WTC11 (cell line): ENCODE measurements at regions not wholly inside any gene's neighbourhood (a gene's known extent, or its start where the extent isn't known, plus 50 kb on each side); places are given as distances from the start of the nearest gene placed in this dataset.
A peak's percentile ranks its signal among the peaks of the same experiment; 100 is the strongest.

ENCODE experiments used
- ATAC-seq: fragments of 200-7000 bp; cut with Tn5 transposase; 2 replicates; pipeline ENCODE4 v1.10.0; 2021; ENCODE audit warnings: mild to moderate bottlenecking, moderate library complexity
- CTCF ChIA-PET: fragments of 300-600 bp; sonication (Branson Sonifier 250); formaldehyde crosslinking; loops from one replicate; lab custom pipeline; 2021; ENCODE audit warnings: antibody characterized with exemption; lab: Charles Lee
- POLR2A ChIA-PET: fragments of 350-600 bp; sonication (Branson Sonifier 250); formaldehyde crosslinking; loops from one replicate; lab custom pipeline; 2021; ENCODE audit warnings: antibody characterized with exemption; lab: Charles Lee
- DNase-seq: peaks from one replicate; pipeline ENCODE4 v3.0.0; 2021; ENCODE audit warnings: low spot score
- H3K27ac Mint-ChIP-seq: 2 replicates; pipeline ENCODE4 v1.8.0; 2021; ENCODE audit warnings: mixed read lengths
- H3K27me3 Mint-ChIP-seq: 2 replicates; pipeline ENCODE4 v1.8.0; 2021; ENCODE audit warnings: low read depth, mild to moderate bottlenecking, moderate library complexity, mixed read lengths
- H3K36me3 Mint-ChIP-seq: 2 replicates; pipeline ENCODE4 v1.8.0; 2021; ENCODE audit warnings: mixed read lengths
- H3K4me1 Mint-ChIP-seq: 2 replicates; pipeline ENCODE4 v1.8.0; 2022; ENCODE audit warnings: mixed read lengths
- H3K4me3 Mint-ChIP-seq: 2 replicates; pipeline ENCODE4 v1.8.0; 2021; ENCODE audit warnings: mild to moderate bottlenecking, moderate library complexity, mixed read lengths
- H3K9me3 Mint-ChIP-seq: 2 replicates; pipeline ENCODE4 v1.8.0; 2021; ENCODE audit warnings: mixed read lengths
- CBFB ChIP-seq: sonication (generic); formaldehyde crosslinking; IDR thresholded peaks from 2 replicates; pipeline ENCODE4 v1.8.1; 2022; ENCODE audit warnings: mild to moderate bottlenecking, low read depth, missing genetic modification reagents
- FOXP1 ChIP-seq: sonication (generic); formaldehyde crosslinking; IDR thresholded peaks from 2 replicates; pipeline ENCODE4 v1.8.0; 2022; ENCODE audit warnings: missing genetic modification reagents, mild to moderate bottlenecking, moderate library complexity, borderline replicate concordance
- GTF2I ChIP-seq: fragments of 250-450 bp; sonication (Bioruptor Pico); conservative IDR thresholded peaks from 2 replicates; pipeline ENCODE4 v1.4.0; 2021; ENCODE audit warnings: mild to moderate bottlenecking
- NFYB ChIP-seq: sonication (generic); formaldehyde crosslinking; conservative IDR thresholded peaks from 2 replicates; pipeline ENCODE4 v1.8.0; 2022; ENCODE audit warnings: low read depth, missing genetic modification reagents
- SMAD4 ChIP-seq: sonication (generic); formaldehyde crosslinking; IDR thresholded peaks from 2 replicates; pipeline ENCODE4 v1.8.0; 2022; ENCODE audit warnings: mild to moderate bottlenecking, missing genetic modification reagents
- TCF7 ChIP-seq: sonication (generic); formaldehyde crosslinking; IDR thresholded peaks from 2 replicates; pipeline ENCODE4 v1.8.0; 2022; ENCODE audit warnings: mild to moderate bottlenecking, low read depth, missing genetic modification reagents, moderate library complexity
- TEAD4 ChIP-seq: sonication (generic); formaldehyde crosslinking; IDR thresholded peaks from 2 replicates; pipeline ENCODE4 v1.8.0; 2022; ENCODE audit warnings: mild to moderate bottlenecking, missing genetic modification reagents
- ZBTB21 ChIP-seq: sonication (generic); formaldehyde crosslinking; IDR thresholded peaks from 2 replicates; pipeline ENCODE4 v1.8.1; 2023; ENCODE audit warnings: mild to moderate bottlenecking, missing genetic modification reagents, borderline replicate concordance
- ZNF263 ChIP-seq: sonication (generic); formaldehyde crosslinking; IDR thresholded peaks from 2 replicates; pipeline ENCODE4 v1.8.1; 2022; ENCODE audit warnings: low read depth, mild to moderate bottlenecking, moderate library complexity, missing genetic modification reagents
- ZNF317 ChIP-seq: sonication (generic); formaldehyde crosslinking; IDR thresholded peaks from 2 replicates; pipeline ENCODE4 v1.8.1; 2023; ENCODE audit warnings: low read depth, mild to moderate bottlenecking, moderate library complexity, missing genetic modification reagents, borderline replicate concordance
- ZNF423 ChIP-seq: fragments of 250-450 bp; sonication (Bioruptor Pico); IDR thresholded peaks from 2 replicates; pipeline ENCODE4 v2.1.2; 2022; ENCODE audit warnings: mild to moderate bottlenecking, moderate library complexity
- TF ChIP-seq, protein P1 (sequence below): fragments of 250-450 bp; sonication (Bioruptor Pico); IDR thresholded peaks from 2 replicates; pipeline ENCODE4 v1.9.0; 2021; ENCODE audit warnings: mild to moderate bottlenecking
- TF ChIP-seq, protein P2 (sequence below): sonication (generic); formaldehyde crosslinking; IDR thresholded peaks from 2 replicates; pipeline ENCODE4 v1.8.1; 2022; ENCODE audit warnings: low read depth, missing genetic modification reagents, borderline replicate concordance
- TF ChIP-seq, protein P3 (sequence below): sonication (generic); formaldehyde crosslinking; IDR thresholded peaks from 2 replicates; pipeline ENCODE4 v1.8.1; 2023; ENCODE audit warnings: mild to moderate bottlenecking, missing genetic modification reagents
- TF ChIP-seq, protein P4 (sequence below): fragments of 250-450 bp; sonication (Bioruptor Pico); IDR thresholded peaks from 2 replicates; pipeline ENCODE4 v1.8.0; 2021; ENCODE audit warnings: mild to moderate bottlenecking
- TF ChIP-seq, protein P5 (sequence below): sonication (generic); formaldehyde crosslinking; IDR thresholded peaks from 2 replicates; pipeline ENCODE4 v1.8.1; 2022; ENCODE audit warnings: mild to moderate bottlenecking, missing genetic modification reagents, moderate library complexity, borderline replicate concordance
- TF ChIP-seq, protein P6 (sequence below): fragments of 250-450 bp; sonication (Bioruptor Pico); IDR thresholded peaks from 2 replicates; pipeline ENCODE4 v1.9.0; 2021; ENCODE audit warnings: moderate library complexity, mild to moderate bottlenecking, inconsistent platforms, borderline replicate concordance
- TF ChIP-seq, protein P7 (sequence below): sonication (generic); formaldehyde crosslinking; IDR thresholded peaks from 2 replicates; pipeline ENCODE4 v1.8.1; 2023; ENCODE audit warnings: mild to moderate bottlenecking, missing genetic modification reagents, moderate library complexity
- TF ChIP-seq, protein P8 (sequence below): sonication (generic); formaldehyde crosslinking; IDR thresholded peaks from 2 replicates; pipeline ENCODE4 v1.8.1; 2023; ENCODE audit warnings: mild to moderate bottlenecking, moderate library complexity, missing genetic modification reagents
- TF ChIP-seq, protein P9 (sequence below): fragments of 250-450 bp; sonication (Bioruptor Pico); IDR thresholded peaks from 2 replicates; pipeline ENCODE4 v2.1.2; 2022; ENCODE audit warnings: mild to moderate bottlenecking, moderate library complexity
- TF ChIP-seq, protein P10 (sequence below): sonication (generic); formaldehyde crosslinking; IDR thresholded peaks from 2 replicates; pipeline ENCODE4 v1.8.0; 2022; ENCODE audit warnings: missing genetic modification reagents

DNA sequence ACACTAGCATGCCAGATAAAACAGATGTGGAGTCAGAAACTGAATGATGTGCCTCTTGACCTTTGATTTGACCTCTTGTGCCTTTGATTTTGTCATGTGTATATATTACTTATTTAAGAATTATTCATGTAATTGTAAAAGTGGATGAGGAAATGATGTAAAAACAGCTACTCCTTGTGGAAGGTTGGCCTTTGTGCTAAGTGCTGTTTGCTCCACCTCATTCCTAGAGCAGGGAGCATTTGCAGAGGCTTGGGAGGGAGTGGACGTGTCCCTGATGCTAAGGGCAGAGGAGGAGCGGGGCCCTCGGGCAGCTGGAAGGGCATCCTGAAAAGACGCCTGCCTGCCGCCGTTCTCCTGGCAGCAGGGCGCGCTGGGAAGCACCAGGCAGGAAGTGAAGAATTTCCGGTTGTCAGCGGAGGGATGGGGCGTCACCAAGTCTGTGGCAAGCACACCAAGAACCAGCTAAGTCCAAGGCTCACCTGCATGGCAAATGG lies 197.6 kb upstream of the ZNF32 start:
- TF ChIP-seq ZNF423 (no peak), ZNF263 (CRISPR knock-in tag) (no peak), CBFB (CRISPR knock-in tag) (no peak), ZNF317 (no peak), TEAD4 (CRISPR knock-in tag) (no peak), NFYB (no peak)
- TF ChIP-seq, protein P1, sequence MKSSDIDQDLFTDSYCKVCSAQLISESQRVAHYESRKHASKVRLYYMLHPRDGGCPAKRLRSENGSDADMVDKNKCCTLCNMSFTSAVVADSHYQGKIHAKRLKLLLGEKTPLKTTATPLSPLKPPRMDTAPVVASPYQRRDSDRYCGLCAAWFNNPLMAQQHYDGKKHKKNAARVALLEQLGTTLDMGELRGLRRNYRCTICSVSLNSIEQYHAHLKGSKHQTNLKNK (CRISPR knock-in tag) = no peak
- TF ChIP-seq, protein P2, sequence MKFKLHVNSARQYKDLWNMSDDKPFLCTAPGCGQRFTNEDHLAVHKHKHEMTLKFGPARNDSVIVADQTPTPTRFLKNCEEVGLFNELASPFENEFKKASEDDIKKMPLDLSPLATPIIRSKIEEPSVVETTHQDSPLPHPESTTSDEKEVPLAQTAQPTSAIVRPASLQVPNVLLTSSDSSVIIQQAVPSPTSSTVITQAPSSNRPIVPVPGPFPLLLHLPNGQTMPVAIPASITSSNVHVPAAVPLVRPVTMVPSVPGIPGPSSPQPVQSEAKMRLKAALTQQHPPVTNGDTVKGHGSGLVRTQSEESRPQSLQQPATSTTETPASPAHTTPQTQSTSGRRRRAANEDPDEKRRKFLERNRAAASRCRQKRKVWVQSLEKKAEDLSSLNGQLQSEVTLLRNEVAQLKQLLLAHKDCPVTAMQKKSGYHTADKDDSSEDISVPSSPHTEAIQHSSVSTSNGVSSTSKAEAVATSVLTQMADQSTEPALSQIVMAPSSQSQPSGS (CRISPR knock-in tag) = no peak
- TF ChIP-seq, protein P3, sequence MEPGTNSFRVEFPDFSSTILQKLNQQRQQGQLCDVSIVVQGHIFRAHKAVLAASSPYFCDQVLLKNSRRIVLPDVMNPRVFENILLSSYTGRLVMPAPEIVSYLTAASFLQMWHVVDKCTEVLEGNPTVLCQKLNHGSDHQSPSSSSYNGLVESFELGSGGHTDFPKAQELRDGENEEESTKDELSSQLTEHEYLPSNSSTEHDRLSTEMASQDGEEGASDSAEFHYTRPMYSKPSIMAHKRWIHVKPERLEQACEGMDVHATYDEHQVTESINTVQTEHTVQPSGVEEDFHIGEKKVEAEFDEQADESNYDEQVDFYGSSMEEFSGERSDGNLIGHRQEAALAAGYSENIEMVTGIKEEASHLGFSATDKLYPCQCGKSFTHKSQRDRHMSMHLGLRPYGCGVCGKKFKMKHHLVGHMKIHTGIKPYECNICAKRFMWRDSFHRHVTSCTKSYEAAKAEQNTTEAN (CRISPR knock-in tag) = no peak
- TF ChIP-seq, protein P4, sequence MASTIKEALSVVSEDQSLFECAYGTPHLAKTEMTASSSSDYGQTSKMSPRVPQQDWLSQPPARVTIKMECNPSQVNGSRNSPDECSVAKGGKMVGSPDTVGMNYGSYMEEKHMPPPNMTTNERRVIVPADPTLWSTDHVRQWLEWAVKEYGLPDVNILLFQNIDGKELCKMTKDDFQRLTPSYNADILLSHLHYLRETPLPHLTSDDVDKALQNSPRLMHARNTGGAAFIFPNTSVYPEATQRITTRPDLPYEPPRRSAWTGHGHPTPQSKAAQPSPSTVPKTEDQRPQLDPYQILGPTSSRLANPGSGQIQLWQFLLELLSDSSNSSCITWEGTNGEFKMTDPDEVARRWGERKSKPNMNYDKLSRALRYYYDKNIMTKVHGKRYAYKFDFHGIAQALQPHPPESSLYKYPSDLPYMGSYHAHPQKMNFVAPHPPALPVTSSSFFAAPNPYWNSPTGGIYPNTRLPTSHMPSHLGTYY (CRISPR knock-in tag) = no peak
- TF ChIP-seq, protein P5, sequence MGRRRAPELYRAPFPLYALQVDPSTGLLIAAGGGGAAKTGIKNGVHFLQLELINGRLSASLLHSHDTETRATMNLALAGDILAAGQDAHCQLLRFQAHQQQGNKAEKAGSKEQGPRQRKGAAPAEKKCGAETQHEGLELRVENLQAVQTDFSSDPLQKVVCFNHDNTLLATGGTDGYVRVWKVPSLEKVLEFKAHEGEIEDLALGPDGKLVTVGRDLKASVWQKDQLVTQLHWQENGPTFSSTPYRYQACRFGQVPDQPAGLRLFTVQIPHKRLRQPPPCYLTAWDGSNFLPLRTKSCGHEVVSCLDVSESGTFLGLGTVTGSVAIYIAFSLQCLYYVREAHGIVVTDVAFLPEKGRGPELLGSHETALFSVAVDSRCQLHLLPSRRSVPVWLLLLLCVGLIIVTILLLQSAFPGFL (CRISPR knock-in tag) = no peak
- CTCF ChIA-PET = interaction anchor here (0.6 to 1.0 kb wide), 2 partner anchors 40 to 58 kb away, joined by 3 read pairs; no protein-coding TSS in a partner anchor

DNA sequence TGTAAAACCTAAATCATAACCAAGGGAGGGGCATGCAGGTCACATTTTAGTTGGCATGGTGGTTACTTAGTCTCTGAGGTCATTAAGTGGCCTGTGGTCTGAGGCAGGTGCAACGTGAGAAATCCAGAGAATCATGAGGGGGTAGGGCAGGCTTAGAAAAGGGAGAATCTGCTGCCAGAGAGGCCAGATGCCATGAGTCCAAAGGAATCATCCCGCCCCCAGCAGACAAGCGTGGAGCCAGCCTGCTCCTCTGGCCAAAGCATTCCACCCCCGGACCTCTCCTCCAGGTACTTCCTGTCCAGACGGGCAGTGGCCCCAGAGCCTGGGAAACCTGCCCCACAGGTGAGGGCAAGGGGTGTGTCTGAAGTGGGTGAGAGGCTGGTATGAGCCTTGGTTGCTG lies 196.4 kb upstream of the ZNF32 start:
- CTCF ChIA-PET = no interaction called here
- no peak overlapping the region for H3K4me3 Mint-ChIP-seq
- TF ChIP-seq TCF7 (CRISPR knock-in tag) = no peak
- TF ChIP-seq, protein P6, sequence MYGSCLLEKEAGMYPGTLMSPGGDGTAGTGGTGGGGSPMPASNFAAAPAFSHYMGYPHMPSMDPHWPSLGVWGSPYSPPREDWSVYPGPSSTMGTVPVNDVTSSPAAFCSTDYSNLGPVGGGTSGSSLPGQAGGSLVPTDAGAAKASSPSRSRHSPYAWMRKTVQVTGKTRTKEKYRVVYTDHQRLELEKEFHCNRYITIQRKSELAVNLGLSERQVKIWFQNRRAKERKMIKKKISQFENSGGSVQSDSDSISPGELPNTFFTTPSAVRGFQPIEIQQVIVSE (CRISPR knock-in tag) = no peak
- no peak for TF ChIP-seq ZBTB21
- TF ChIP-seq, protein P7, sequence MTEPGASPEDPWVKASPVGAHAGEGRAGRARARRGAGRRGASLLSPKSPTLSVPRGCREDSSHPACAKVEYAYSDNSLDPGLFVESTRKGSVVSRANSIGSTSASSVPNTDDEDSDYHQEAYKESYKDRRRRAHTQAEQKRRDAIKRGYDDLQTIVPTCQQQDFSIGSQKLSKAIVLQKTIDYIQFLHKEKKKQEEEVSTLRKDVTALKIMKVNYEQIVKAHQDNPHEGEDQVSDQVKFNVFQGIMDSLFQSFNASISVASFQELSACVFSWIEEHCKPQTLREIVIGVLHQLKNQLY = no peak
- TF ChIP-seq FOXP1 (CRISPR knock-in tag) = no peak
- TF ChIP-seq, protein P8, sequence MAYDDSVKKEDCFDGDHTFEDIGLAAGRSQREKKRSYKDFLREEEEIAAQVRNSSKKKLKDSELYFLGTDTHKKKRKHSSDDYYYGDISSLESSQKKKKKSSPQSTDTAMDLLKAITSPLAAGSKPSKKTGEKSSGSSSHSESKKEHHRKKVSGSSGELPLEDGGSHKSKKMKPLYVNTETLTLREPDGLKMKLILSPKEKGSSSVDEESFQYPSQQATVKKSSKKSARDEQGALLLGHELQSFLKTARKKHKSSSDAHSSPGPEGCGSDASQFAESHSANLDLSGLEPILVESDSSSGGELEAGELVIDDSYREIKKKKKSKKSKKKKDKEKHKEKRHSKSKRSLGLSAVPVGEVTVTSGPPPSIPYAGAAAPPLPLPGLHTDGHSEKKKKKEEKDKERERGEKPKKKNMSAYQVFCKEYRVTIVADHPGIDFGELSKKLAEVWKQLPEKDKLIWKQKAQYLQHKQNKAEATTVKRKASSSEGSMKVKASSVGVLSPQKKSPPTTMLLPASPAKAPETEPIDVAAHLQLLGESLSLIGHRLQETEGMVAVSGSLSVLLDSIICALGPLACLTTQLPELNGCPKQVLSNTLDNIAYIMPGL = no peak
- no peak for TF ChIP-seq SMAD4
- TF ChIP-seq, protein P9, sequence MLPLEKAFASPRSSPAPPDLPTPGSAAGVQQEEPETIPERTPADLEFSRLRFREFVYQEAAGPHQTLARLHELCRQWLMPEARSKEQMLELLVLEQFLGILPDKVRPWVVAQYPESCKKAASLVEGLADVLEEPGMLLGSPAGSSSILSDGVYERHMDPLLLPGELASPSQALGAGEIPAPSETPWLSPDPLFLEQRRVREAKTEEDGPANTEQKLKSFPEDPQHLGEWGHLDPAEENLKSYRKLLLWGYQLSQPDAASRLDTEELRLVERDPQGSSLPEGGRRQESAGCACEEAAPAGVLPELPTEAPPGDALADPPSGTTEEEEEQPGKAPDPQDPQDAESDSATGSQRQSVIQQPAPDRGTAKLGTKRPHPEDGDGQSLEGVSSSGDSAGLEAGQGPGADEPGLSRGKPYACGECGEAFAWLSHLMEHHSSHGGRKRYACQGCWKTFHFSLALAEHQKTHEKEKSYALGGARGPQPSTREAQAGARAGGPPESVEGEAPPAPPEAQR = no peak
- TF ChIP-seq GTF2I (CRISPR knock-in tag) = no peak
- TF ChIP-seq, protein P10, sequence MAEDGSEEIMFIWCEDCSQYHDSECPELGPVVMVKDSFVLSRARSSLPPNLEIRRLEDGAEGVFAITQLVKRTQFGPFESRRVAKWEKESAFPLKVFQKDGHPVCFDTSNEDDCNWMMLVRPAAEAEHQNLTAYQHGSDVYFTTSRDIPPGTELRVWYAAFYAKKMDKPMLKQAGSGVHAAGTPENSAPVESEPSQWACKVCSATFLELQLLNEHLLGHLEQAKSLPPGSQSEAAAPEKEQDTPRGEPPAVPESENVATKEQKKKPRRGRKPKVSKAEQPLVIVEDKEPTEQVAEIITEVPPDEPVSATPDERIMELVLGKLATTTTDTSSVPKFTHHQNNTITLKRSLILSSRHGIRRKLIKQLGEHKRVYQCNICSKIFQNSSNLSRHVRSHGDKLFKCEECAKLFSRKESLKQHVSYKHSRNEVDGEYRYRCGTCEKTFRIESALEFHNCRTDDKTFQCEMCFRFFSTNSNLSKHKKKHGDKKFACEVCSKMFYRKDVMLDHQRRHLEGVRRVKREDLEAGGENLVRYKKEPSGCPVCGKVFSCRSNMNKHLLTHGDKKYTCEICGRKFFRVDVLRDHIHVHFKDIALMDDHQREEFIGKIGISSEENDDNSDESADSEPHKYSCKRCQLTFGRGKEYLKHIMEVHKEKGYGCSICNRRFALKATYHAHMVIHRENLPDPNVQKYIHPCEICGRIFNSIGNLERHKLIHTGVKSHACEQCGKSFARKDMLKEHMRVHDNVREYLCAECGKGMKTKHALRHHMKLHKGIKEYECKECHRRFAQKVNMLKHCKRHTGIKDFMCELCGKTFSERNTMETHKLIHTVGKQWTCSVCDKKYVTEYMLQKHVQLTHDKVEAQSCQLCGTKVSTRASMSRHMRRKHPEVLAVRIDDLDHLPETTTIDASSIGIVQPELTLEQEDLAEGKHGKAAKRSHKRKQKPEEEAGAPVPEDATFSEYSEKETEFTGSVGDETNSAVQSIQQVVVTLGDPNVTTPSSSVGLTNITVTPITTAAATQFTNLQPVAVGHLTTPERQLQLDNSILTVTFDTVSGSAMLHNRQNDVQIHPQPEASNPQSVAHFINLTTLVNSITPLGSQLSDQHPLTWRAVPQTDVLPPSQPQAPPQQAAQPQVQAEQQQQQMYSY (CRISPR knock-in tag) = no peak

More for the DNA sequence above, 197.6 kb upstream of the ZNF32 start:
- POLR2A ChIA-PET = no interaction called here
- H3K4me1 Mint-ChIP-seq = peaks cover 22% of the 10 kb centered on the region
- ATAC-seq (peak; percentile 26; the same call in 1 of the 2 replicates), DNase-seq (no peak)
- H3K27ac Mint-ChIP-seq = no peak overlapping the region
- no peaks in the 10 kb centered on the region for H3K27me3 Mint-ChIP-seq
- no peaks in the 10 kb centered on the region for H3K9me3 Mint-ChIP-seq
- no peaks in the 10 kb centered on the region for H3K36me3 Mint-ChIP-seq
- no peak overlapping the region for H3K4me3 Mint-ChIP-seq

More for the DNA sequence above, 196.4 kb upstream of the ZNF32 start:
- Mint-ChIP-seq H3K9me3 (no peaks in the 10 kb centered on the region), H3K27ac (no peak overlapping the region), H3K4me1 (peaks cover 22% of the 10 kb centered on the region), H3K36me3 (no peaks in the 10 kb centered on the region), H3K27me3 (no peaks in the 10 kb centered on the region)
- POLR2A ChIA-PET = no interaction called here
- DNase-seq = no peak
- ATAC-seq = no peak
